ENCODE measurements at regions not wholly inside any gene's neighbourhood (a gene's known extent, or its start where the extent isn't known, plus 50 kb on each side); places are given as distances from the start of the nearest gene placed in this dataset.

DNA sequence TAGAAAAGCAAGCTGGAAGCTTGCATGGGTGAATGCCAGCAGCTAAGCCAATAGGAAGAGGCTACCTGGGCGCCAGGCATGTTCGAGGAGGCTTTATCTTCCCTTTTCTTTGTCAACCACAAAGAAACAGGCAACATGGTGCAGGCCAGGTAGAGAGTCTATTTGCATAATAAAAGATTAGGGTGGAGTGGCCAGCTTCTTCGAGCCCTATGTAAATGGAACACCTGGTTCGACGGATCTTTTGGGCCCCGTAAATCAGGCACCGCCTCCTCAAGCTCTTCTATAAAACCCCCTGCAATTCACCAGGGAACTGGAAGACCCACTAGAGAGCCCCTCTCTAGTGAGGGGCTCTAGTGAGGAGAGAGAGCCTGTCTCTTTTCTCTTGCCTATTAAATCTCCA lies 1106.2 kb upstream of the CELF2 start:
- no peak for DNase-seq (ENCODE audit: low spot score)
- TF ChIP-seq, protein P1, sequence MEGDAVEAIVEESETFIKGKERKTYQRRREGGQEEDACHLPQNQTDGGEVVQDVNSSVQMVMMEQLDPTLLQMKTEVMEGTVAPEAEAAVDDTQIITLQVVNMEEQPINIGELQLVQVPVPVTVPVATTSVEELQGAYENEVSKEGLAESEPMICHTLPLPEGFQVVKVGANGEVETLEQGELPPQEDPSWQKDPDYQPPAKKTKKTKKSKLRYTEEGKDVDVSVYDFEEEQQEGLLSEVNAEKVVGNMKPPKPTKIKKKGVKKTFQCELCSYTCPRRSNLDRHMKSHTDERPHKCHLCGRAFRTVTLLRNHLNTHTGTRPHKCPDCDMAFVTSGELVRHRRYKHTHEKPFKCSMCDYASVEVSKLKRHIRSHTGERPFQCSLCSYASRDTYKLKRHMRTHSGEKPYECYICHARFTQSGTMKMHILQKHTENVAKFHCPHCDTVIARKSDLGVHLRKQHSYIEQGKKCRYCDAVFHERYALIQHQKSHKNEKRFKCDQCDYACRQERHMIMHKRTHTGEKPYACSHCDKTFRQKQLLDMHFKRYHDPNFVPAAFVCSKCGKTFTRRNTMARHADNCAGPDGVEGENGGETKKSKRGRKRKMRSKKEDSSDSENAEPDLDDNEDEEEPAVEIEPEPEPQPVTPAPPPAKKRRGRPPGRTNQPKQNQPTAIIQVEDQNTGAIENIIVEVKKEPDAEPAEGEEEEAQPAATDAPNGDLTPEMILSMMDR (IDR thresholded peaks at IDR 0.05; ENCODE audit: extremely low read depth, insufficient read depth, missing control alignments), result no peak
- in situ Hi-C loops (cut with MboI; ENCODE audit: low pct_unique_long_range_greater_than_20kb, low sequenced_read_pairs, unreplicated experiment), result no loop called here

DNA sequence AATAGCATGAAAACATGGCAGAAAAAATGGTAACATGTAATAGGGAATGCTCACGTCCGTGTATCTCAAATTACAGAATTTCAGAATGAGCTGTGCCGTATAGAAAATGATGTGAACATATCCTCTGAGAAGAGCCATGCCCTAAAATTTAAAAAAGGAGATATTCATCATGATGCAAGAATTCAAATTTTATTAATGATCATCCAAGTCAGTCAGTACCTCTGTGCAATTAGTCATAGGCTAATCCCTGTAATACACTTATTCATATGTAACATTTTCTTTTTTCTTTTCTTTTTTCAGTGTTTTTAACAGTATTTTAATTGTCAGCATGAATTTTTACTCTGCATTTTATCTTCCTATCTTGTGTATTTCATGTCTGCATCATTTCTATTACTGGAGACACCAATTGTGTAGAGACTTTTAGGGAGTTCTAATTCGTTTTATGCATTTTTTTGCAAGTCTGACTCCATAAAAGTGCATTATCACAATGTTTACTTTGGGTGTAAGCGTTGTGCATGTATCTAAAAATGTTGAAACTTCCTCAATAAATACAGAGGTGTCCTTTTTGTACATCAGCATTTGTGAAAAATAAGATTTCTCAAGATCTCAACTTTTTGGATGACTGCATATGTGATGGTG lies 1103.7 kb upstream of the CELF2 start:
- in situ Hi-C loops (cut with MboI; ENCODE audit: low pct_unique_long_range_greater_than_20kb, low sequenced_read_pairs, unreplicated experiment), result no loop called here
- TF ChIP-seq, protein P1 (IDR thresholded peaks at IDR 0.05; ENCODE audit: extremely low read depth, insufficient read depth, missing control alignments), result no peak

DNA sequence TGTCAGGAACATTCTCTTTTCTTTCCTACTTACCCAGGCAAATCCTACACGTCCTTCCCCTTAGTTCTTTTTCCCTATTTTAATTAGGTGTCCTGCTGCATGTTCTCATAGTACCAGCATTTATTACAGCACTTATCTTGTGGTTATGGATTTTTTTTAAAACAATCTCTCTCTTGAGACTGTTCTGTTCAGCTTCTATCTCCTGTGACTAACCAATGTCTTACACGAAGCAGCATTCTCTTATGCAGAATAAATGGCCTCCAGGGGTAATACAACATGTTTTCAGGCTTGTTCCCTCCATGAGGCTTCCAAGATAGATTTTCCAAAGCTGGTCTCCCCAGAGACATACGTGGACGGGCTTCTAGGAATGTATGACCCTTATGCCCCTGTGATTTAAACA lies 1096.1 kb upstream of the CELF2 start:
- TF ChIP-seq, protein P1 (IDR thresholded peaks at IDR 0.05; ENCODE audit: extremely low read depth, insufficient read depth, missing control alignments), result no peak
- in situ Hi-C loops (cut with MboI; ENCODE audit: low pct_unique_long_range_greater_than_20kb, low sequenced_read_pairs, unreplicated experiment), result no loop called here
- DNase-seq (ENCODE audit: low spot score), result no peak

More for the DNA sequence above, 1103.7 kb upstream of the CELF2 start:
- DNase-seq (ENCODE audit: low spot score), result no peak

- in situ Hi-C loops (cut with MboI; ENCODE audit: low pct_unique_long_range_greater_than_20kb, low sequenced_read_pairs, unreplicated experiment), result no loop called here
- TF ChIP-seq, protein P1 (IDR thresholded peaks at IDR 0.05; ENCODE audit: extremely low read depth, insufficient read depth, missing control alignments), result no peak
- DNase-seq (ENCODE audit: low spot score), result no peak
Observed at GRCh38 chr10:9922126-9922870, 1095.4 kb upstream of the CELF2 start.

DNA sequence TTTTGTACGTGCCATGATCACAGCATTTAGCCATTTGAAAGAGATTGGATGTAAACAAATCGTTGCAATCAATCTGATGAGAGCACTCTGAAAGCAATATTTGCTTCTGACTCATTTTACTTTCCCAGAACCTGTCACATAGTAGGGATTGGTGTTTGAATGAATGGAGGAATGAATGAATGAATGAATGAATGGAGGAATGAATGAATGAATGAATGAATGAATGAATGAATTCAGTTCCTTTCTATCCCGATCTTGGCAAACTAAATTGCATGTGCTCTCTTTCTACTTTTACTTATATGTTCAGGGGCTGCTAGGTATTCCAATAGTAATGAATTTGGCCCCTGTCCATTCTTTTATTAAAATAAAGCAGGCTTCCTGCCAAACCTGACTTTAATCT lies 1091.7 kb upstream of the CELF2 start:
- TF ChIP-seq, protein P1 (IDR thresholded peaks at IDR 0.05; ENCODE audit: extremely low read depth, insufficient read depth, missing control alignments), result no peak
- no peak for DNase-seq (ENCODE audit: low spot score)
- in situ Hi-C loops (cut with MboI; ENCODE audit: low pct_unique_long_range_greater_than_20kb, low sequenced_read_pairs, unreplicated experiment), result no loop called here

DNA sequence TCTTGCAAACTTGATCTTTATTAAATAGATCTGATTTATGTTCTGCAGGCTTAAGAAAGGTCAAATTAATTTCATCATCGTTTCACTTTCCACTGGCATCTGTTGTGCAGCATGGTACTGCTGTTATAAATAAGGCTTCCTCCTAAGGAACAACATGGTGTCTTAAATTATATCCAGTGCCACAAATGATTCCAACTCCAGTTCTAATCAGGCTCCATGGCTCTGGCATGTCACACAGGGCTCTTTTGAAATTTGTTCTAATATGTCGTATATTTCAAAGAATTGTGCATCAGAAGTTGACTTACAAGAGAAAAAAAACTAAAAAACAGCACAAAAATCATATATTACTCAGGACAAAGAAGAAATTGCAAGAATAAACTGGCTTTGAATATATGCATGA lies 1090.8 kb upstream of the CELF2 start:
- no peak for DNase-seq (ENCODE audit: low spot score)
- in situ Hi-C loops (cut with MboI; ENCODE audit: low pct_unique_long_range_greater_than_20kb, low sequenced_read_pairs, unreplicated experiment), result no loop called here

More for the DNA sequence above, 1090.8 kb upstream of the CELF2 start:
- TF ChIP-seq, protein P1 (IDR thresholded peaks at IDR 0.05; ENCODE audit: extremely low read depth, insufficient read depth, missing control alignments), result no peak

Data from GM13977 (cell line).